ENCODE measurements at regions not wholly inside any gene's neighbourhood (a gene's known extent, or its start where the extent isn't known, plus 50 kb on each side); places are given as distances from the start of the nearest gene placed in this dataset.

DNA sequence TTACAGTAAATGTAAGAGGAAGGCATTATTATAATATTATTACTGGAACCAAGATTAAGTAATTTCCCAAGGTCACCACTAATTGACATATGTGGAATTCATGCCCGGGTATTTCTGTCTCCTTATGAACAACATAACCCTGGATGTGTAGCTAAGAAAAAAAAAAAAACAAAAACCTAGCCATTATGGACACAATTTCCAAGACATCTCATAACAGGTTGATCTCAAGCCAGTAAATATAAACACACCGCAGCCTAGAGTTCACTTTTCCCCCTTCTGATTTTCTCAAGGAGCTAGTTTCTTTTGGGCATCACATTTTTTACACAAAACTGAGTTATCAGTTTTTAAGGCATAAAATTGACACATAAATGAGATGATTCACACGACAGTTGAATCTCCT is 306.5 kb upstream of the RSPO3 start:
- H3K4me1 ChIP-seq (ENCODE audit: low read depth): peaks cover 19% of the 10 kb centered on the region
- TF ChIP-seq, protein P1, sequence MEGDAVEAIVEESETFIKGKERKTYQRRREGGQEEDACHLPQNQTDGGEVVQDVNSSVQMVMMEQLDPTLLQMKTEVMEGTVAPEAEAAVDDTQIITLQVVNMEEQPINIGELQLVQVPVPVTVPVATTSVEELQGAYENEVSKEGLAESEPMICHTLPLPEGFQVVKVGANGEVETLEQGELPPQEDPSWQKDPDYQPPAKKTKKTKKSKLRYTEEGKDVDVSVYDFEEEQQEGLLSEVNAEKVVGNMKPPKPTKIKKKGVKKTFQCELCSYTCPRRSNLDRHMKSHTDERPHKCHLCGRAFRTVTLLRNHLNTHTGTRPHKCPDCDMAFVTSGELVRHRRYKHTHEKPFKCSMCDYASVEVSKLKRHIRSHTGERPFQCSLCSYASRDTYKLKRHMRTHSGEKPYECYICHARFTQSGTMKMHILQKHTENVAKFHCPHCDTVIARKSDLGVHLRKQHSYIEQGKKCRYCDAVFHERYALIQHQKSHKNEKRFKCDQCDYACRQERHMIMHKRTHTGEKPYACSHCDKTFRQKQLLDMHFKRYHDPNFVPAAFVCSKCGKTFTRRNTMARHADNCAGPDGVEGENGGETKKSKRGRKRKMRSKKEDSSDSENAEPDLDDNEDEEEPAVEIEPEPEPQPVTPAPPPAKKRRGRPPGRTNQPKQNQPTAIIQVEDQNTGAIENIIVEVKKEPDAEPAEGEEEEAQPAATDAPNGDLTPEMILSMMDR (IDR thresholded peaks at IDR 0.05; ENCODE audit: low read depth, low read length): no peak
- no peaks in the 10 kb centered on the region for H3K36me3 ChIP-seq
- DNase-seq (ENCODE audit: low read depth in 1 of 2, low spot score in 1 of 2): no peak
- H3K4me3 ChIP-seq: no peak overlapping the region
- H3K27me3 ChIP-seq: no peaks in the 10 kb centered on the region
- H3K9me3 ChIP-seq (ENCODE audit: low read depth): no peaks in the 10 kb centered on the region
- no peak overlapping the region for H3K27ac ChIP-seq

DNA sequence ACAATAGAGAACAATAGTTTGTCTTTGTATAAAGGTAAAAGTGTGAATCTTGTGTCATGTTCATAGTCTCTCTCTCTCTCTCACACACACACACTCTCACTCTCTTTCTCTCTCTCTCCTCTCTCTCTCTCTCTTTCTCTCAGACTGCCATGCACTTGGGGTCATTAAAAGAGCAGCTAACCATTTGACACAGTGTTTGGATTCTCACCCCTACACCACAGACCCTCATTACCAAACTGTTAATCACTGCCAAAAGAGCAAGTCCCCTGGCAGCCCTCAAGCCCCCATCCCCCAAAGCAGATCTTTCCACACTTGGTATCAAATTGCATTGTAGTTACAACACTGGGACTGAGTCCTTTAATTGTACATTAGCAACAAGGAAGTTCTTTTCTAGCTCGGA is 305.8 kb upstream of the RSPO3 start:
- no peaks in the 10 kb centered on the region for H3K27me3 ChIP-seq
- H3K4me3 ChIP-seq: no peak overlapping the region
- no peaks in the 10 kb centered on the region for H3K36me3 ChIP-seq
- TF ChIP-seq, protein P1 (IDR thresholded peaks at IDR 0.05; ENCODE audit: low read depth, low read length): no peak
- H3K4me1 ChIP-seq (ENCODE audit: low read depth): peaks cover 19% of the 10 kb centered on the region
- DNase-seq (ENCODE audit: low read depth in 1 of 2, low spot score in 1 of 2): peak; percentile 25 to 35
- H3K9me3 ChIP-seq (ENCODE audit: low read depth): no peaks in the 10 kb centered on the region
- H3K27ac ChIP-seq: peak overlapping the region; percentile 24

DNA sequence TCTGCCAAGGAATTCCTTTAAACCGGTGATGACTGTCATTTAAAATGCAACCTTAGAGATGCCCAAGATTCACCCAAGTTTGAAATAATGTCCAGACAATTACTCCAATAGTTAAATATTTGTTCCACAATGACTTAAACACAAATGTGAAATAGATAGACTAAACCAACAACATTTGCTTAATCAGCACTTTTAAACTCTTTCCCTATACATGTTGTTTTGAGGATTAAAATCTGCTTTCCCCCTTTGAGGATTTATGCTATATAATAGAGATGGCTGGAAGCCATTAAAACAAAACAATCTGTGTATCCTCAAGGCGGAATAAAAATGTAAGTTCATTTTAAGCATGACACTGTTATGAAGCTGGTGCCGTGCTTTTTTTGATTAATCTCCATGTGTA is 297.8 kb upstream of the RSPO3 start:
- Histone ChIP-seq H3K27ac (no peak overlapping the region), H3K4me1 (ENCODE audit: low read depth) (peaks cover 7% of the 10 kb centered on the region), H3K36me3 (no peaks in the 10 kb centered on the region), H3K9me3 (ENCODE audit: low read depth) (no peaks in the 10 kb centered on the region), H3K27me3 (no peaks in the 10 kb centered on the region), H3K4me3 (no peak overlapping the region)
- TF ChIP-seq, protein P1 (IDR thresholded peaks at IDR 0.05; ENCODE audit: low read depth, low read length): no peak
- DNase-seq (ENCODE audit: low read depth in 1 of 2, low spot score in 1 of 2): no peak

DNA sequence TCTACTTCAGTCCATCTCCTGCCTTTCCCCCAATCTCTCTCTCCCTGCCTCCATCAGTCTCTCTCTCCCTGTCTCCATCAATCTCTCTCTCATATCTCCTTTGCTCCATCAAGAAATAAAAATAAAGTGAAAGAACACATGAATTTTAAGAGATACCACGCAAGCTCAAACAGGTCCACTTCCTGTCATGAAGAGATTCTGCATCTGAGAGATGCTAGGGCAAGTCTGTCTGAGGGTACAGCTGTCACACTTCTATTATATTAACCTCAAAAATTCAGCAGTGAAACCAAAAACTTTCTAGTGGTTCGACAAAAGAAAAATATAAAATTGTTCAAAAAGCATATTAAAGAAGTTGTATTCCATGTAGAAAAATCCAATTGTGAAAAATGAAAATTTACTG is 296.8 kb upstream of the RSPO3 start:
- Histone ChIP-seq H3K4me1 (ENCODE audit: low read depth) (peaks cover 7% of the 10 kb centered on the region), H3K4me3 (no peak overlapping the region), H3K36me3 (no peaks in the 10 kb centered on the region), H3K9me3 (ENCODE audit: low read depth) (no peaks in the 10 kb centered on the region), H3K27ac (no peak overlapping the region), H3K27me3 (no peaks in the 10 kb centered on the region)
- TF ChIP-seq, protein P1 (IDR thresholded peaks at IDR 0.05; ENCODE audit: low read depth, low read length): no peak
- DNase-seq (ENCODE audit: low read depth in 1 of 2, low spot score in 1 of 2): no peak

DNA sequence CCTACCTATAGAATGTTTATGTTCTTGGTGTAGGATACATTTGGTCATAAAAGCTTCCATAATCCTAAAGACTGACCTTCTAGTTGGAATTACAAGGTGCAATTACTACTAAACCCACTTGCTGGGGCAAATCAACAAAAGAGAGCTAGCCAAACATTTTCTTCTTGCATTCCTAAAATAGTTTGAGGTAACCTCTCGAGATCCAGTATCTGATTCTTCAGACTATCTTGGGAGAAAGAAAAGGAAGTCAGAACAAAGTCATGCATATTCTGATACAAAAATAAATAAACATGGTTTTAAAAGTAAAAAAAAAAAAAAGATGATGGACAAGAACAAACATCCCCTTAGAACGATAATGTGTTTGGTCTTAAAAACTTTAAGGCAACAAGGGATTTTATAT is 294.2 kb upstream of the RSPO3 start:
- Histone ChIP-seq H3K36me3 (no peaks in the 10 kb centered on the region), H3K9me3 (ENCODE audit: low read depth) (no peaks in the 10 kb centered on the region), H3K27me3 (no peaks in the 10 kb centered on the region), H3K4me1 (ENCODE audit: low read depth) (peaks cover 7% of the 10 kb centered on the region), H3K27ac (no peak overlapping the region), H3K4me3 (no peak overlapping the region)
- TF ChIP-seq, protein P1 (IDR thresholded peaks at IDR 0.05; ENCODE audit: low read depth, low read length): no peak
- DNase-seq (ENCODE audit: low read depth in 1 of 2, low spot score in 1 of 2): no peak

DNA sequence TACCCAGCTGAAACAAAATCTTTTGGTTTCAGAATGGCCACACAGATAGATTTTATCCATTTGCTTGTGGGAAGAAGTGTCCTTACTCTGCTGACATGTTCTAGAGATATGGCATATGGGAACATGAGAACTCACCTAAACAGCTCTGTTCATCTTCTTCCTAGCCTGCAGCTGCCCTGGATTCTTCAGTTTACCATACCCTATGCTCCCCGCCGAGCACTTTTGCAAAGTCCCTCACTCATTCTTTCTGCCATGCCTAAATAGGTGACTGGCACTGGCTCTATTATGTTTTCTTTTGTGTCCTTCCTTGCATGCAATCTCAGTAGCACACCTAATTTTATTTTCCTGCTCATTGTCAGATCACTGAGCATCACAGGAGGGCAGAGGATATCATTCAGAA is 293.7 kb upstream of the RSPO3 start:
- DNase-seq (ENCODE audit: low read depth in 1 of 2, low spot score in 1 of 2): no peak
- peaks cover 7% of the 10 kb centered on the region for H3K4me1 ChIP-seq (ENCODE audit: low read depth)
- H3K27me3 ChIP-seq: no peaks in the 10 kb centered on the region

More for the DNA sequence above, 293.7 kb upstream of the RSPO3 start:
- no peaks in the 10 kb centered on the region for H3K9me3 ChIP-seq (ENCODE audit: low read depth)
- TF ChIP-seq, protein P1 (IDR thresholded peaks at IDR 0.05; ENCODE audit: low read depth, low read length): no peak
- H3K36me3 ChIP-seq: no peaks in the 10 kb centered on the region
- H3K4me3 ChIP-seq: no peak overlapping the region
- H3K27ac ChIP-seq: no peak overlapping the region

Data from cardiac muscle cell (in vitro differentiated cells and primary cell).